ENCODE measurements at regions not wholly inside any gene's neighbourhood (a gene's known extent, or its start where the extent isn't known, plus 50 kb on each side); places are given as distances from the start of the nearest gene placed in this dataset.

- no peak overlapping the region for H2BK5ac ChIP-seq (ENCODE audit: low read depth, low read length, poor library complexity, severe bottlenecking)
- H3K27ac ChIP-seq (ENCODE audit: low read length, poor library complexity, severe bottlenecking): no peak overlapping the region
- H2AK5ac ChIP-seq (ENCODE audit: low read length, severe bottlenecking): no peak overlapping the region
- H3K18ac ChIP-seq (ENCODE audit: low read depth in 1 of 2, low read length in 2 of 2): no peak overlapping the region
- peaks cover 5% of the 10 kb centered on the region for H3K9me3 ChIP-seq (ENCODE audit: control insufficient read depth, low read length)
- no peak for DNase-seq
- H3K4me2 ChIP-seq (ENCODE audit: low read length, poor library complexity, severe bottlenecking): no peak overlapping the region
- H4K91ac ChIP-seq (ENCODE audit: low read length): no peak overlapping the region
- H3K14ac ChIP-seq (ENCODE audit: low read length in 2 of 2): no peak overlapping the region
- WGBS: 80% methylated on average over 6 of the region's 9 CpGs
- H3K9ac ChIP-seq (ENCODE audit: low read length): no peak overlapping the region
- no peak overlapping the region for H3K4me3 ChIP-seq (ENCODE audit: insufficient read depth in 1 of 2, low read depth in 1 of 2, low read length in 2 of 2)
- no peak overlapping the region for H2BK15ac ChIP-seq (ENCODE audit: low read depth, poor library complexity, severe bottlenecking)
- H2BK12ac ChIP-seq (ENCODE audit: low read length in 2 of 2): no peak overlapping the region
- no peak overlapping the region for H2AFZ ChIP-seq (ENCODE audit: low read depth, low read length)
- no peaks in the 10 kb centered on the region for H3K36me3 ChIP-seq (ENCODE audit: control insufficient read depth in 1 of 2, insufficient read depth in 2 of 2, low read depth in 1 of 2, low read length in 2 of 2)
- no peak overlapping the region for H3K23ac ChIP-seq (ENCODE audit: low read length in 2 of 2)
- H2BK120ac ChIP-seq (ENCODE audit: low read depth, low read length): no peak overlapping the region
- H3K4me1 ChIP-seq (ENCODE audit: control insufficient read depth, insufficient read depth, low read depth, low read length): no peaks in the 10 kb centered on the region
- no peaks in the 10 kb centered on the region for H3K79me1 ChIP-seq (replicated peaks; ENCODE audit: low read length, poor library complexity, severe bottlenecking)
- H3K27me3 ChIP-seq (ENCODE audit: control insufficient read depth in 1 of 2, insufficient read depth in 1 of 2, low read length in 2 of 2): no peaks in the 10 kb centered on the region
- no peak overlapping the region for H4K8ac ChIP-seq (ENCODE audit: low read length)
- no peak overlapping the region for H3K4ac ChIP-seq (ENCODE audit: low read depth in 1 of 2, low read length in 2 of 2)
Measured at GRCh38 chr2:103003750-103004260, 242.0 kb downstream of the TMEM182 start.

- Histone ChIP-seq H3K36me3 (ENCODE audit: control insufficient read depth in 1 of 2, insufficient read depth in 2 of 2, low read depth in 1 of 2, low read length in 2 of 2) (no peaks in the 10 kb centered on the region), H2BK5ac (ENCODE audit: low read depth, low read length, poor library complexity, severe bottlenecking) (no peak overlapping the region), H4K8ac (ENCODE audit: low read length) (no peak overlapping the region), H3K4ac (ENCODE audit: low read depth in 1 of 2, low read length in 2 of 2) (no peak overlapping the region), H2BK15ac (ENCODE audit: low read depth, poor library complexity, severe bottlenecking) (no peak overlapping the region), H3K4me1 (ENCODE audit: control insufficient read depth, insufficient read depth, low read depth, low read length) (no peaks in the 10 kb centered on the region), H3K79me1 (replicated peaks; ENCODE audit: low read length, poor library complexity, severe bottlenecking) (no peaks in the 10 kb centered on the region), H3K18ac (ENCODE audit: low read depth in 1 of 2, low read length in 2 of 2) (no peak overlapping the region), H3K4me2 (ENCODE audit: low read length, poor library complexity, severe bottlenecking) (no peak overlapping the region), H2AFZ (ENCODE audit: low read depth, low read length) (no peak overlapping the region), H2BK120ac (ENCODE audit: low read depth, low read length) (no peak overlapping the region), H3K27me3 (ENCODE audit: control insufficient read depth in 1 of 2, insufficient read depth in 1 of 2, low read length in 2 of 2) (no peaks in the 10 kb centered on the region), H4K91ac (ENCODE audit: low read length) (no peak overlapping the region), H2BK12ac (ENCODE audit: low read length in 2 of 2) (no peak overlapping the region), H3K23ac (ENCODE audit: low read length in 2 of 2) (no peak overlapping the region), H3K14ac (ENCODE audit: low read length in 2 of 2) (no peak overlapping the region), H3K27ac (ENCODE audit: low read length, poor library complexity, severe bottlenecking) (no peak overlapping the region), H2AK5ac (ENCODE audit: low read length, severe bottlenecking) (no peak overlapping the region), H3K9me3 (ENCODE audit: control insufficient read depth, low read length) (no peaks in the 10 kb centered on the region), H3K9ac (ENCODE audit: low read length) (no peak overlapping the region), H3K4me3 (ENCODE audit: insufficient read depth in 1 of 2, low read depth in 1 of 2, low read length in 2 of 2) (no peak overlapping the region)
- WGBS: 50% methylated on average over 1 of the region's 2 CpGs
- DNase-seq: no peak
Measured at GRCh38 chr2:103004426-103004942, 242.7 kb downstream of the TMEM182 start.

GRCh38 chr2:103005393-103005792 lies 243.6 kb downstream of the TMEM182 start:
- H3K9me3 ChIP-seq (ENCODE audit: control insufficient read depth, low read length): no peaks in the 10 kb centered on the region
- H3K4me1 ChIP-seq (ENCODE audit: control insufficient read depth, insufficient read depth, low read depth, low read length): no peaks in the 10 kb centered on the region

GRCh38 chr2:103007086-103007485 lies 245.3 kb downstream of the TMEM182 start:
- Histone ChIP-seq H3K4me1 (ENCODE audit: control insufficient read depth, insufficient read depth, low read depth, low read length) (no peaks in the 10 kb centered on the region), H3K18ac (ENCODE audit: low read depth in 1 of 2, low read length in 2 of 2) (no peak overlapping the region), H3K27me3 (ENCODE audit: control insufficient read depth in 1 of 2, insufficient read depth in 1 of 2, low read length in 2 of 2) (no peaks in the 10 kb centered on the region), H2BK15ac (ENCODE audit: low read depth, poor library complexity, severe bottlenecking) (no peak overlapping the region), H4K8ac (ENCODE audit: low read length) (no peak overlapping the region), H3K36me3 (ENCODE audit: control insufficient read depth in 1 of 2, insufficient read depth in 2 of 2, low read depth in 1 of 2, low read length in 2 of 2) (no peaks in the 10 kb centered on the region), H3K79me1 (replicated peaks; ENCODE audit: low read length, poor library complexity, severe bottlenecking) (no peaks in the 10 kb centered on the region), H2BK12ac (ENCODE audit: low read length in 2 of 2) (no peak overlapping the region), H2BK5ac (ENCODE audit: low read depth, low read length, poor library complexity, severe bottlenecking) (no peak overlapping the region), H3K23ac (ENCODE audit: low read length in 2 of 2) (no peak overlapping the region), H2AFZ (ENCODE audit: low read depth, low read length) (no peak overlapping the region), H3K4me2 (ENCODE audit: low read length, poor library complexity, severe bottlenecking) (no peak overlapping the region), H3K9ac (ENCODE audit: low read length) (no peak overlapping the region), H3K14ac (ENCODE audit: low read length in 2 of 2) (no peak overlapping the region), H2AK5ac (ENCODE audit: low read length, severe bottlenecking) (no peak overlapping the region), H3K4ac (ENCODE audit: low read depth in 1 of 2, low read length in 2 of 2) (no peak overlapping the region), H3K4me3 (ENCODE audit: insufficient read depth in 1 of 2, low read depth in 1 of 2, low read length in 2 of 2) (no peak overlapping the region), H3K9me3 (ENCODE audit: control insufficient read depth, low read length) (no peaks in the 10 kb centered on the region), H2BK120ac (ENCODE audit: low read depth, low read length) (no peak overlapping the region), H3K27ac (ENCODE audit: low read length, poor library complexity, severe bottlenecking) (no peak overlapping the region), H4K91ac (ENCODE audit: low read length) (no peak overlapping the region)
- no peak for DNase-seq
- 86% methylated on average over 3 of the region's 3 CpGs for WGBS

More at GRCh38 chr2:103005393-103005792, 243.6 kb downstream of the TMEM182 start:
- Histone ChIP-seq H3K9ac (ENCODE audit: low read length) (no peak overlapping the region), H2BK12ac (ENCODE audit: low read length in 2 of 2) (no peak overlapping the region), H3K27me3 (ENCODE audit: control insufficient read depth in 1 of 2, insufficient read depth in 1 of 2, low read length in 2 of 2) (no peaks in the 10 kb centered on the region), H3K4me2 (ENCODE audit: low read length, poor library complexity, severe bottlenecking) (no peak overlapping the region), H3K4me3 (ENCODE audit: insufficient read depth in 1 of 2, low read depth in 1 of 2, low read length in 2 of 2) (no peak overlapping the region), H2AFZ (ENCODE audit: low read depth, low read length) (no peak overlapping the region), H2AK5ac (ENCODE audit: low read length, severe bottlenecking) (no peak overlapping the region), H3K4ac (ENCODE audit: low read depth in 1 of 2, low read length in 2 of 2) (no peak overlapping the region), H4K8ac (ENCODE audit: low read length) (no peak overlapping the region), H2BK120ac (ENCODE audit: low read depth, low read length) (no peak overlapping the region), H3K23ac (ENCODE audit: low read length in 2 of 2) (no peak overlapping the region), H3K18ac (ENCODE audit: low read depth in 1 of 2, low read length in 2 of 2) (no peak overlapping the region), H3K27ac (ENCODE audit: low read length, poor library complexity, severe bottlenecking) (no peak overlapping the region), H3K79me1 (replicated peaks; ENCODE audit: low read length, poor library complexity, severe bottlenecking) (no peaks in the 10 kb centered on the region), H3K14ac (ENCODE audit: low read length in 2 of 2) (no peak overlapping the region), H4K91ac (ENCODE audit: low read length) (no peak overlapping the region), H2BK5ac (ENCODE audit: low read depth, low read length, poor library complexity, severe bottlenecking) (no peak overlapping the region), H3K36me3 (ENCODE audit: control insufficient read depth in 1 of 2, insufficient read depth in 2 of 2, low read depth in 1 of 2, low read length in 2 of 2) (no peaks in the 10 kb centered on the region), H2BK15ac (ENCODE audit: low read depth, poor library complexity, severe bottlenecking) (no peak overlapping the region)
- WGBS: 38% methylated on average over 1 of the region's 3 CpGs
- no peak for DNase-seq
